ENCODE measurements at regions not wholly inside any gene's neighbourhood (a gene's known extent, or its start where the extent isn't known, plus 50 kb on each side); places are given as distances from the start of the nearest gene placed in this dataset.

- Mint-ChIP-seq H3K36me3 (ENCODE audit: unreplicated experiment) (peaks cover 9% of the 10 kb centered on the region), H3K27ac (ENCODE audit: unreplicated experiment) (no peak overlapping the region), H3K4me3 (ENCODE audit: unreplicated experiment) (no peak overlapping the region), H3K4me1 (ENCODE audit: low read depth, unreplicated experiment) (no peaks in the 10 kb centered on the region), H3K27me3 (ENCODE audit: unreplicated experiment) (no peaks in the 10 kb centered on the region), H3K9me3 (ENCODE audit: unreplicated experiment) (peaks cover 2% of the 10 kb centered on the region)
- TF ChIP-seq CTCF (IDR thresholded peaks at IDR 0.05; ENCODE audit: partially characterized antibody, unreplicated experiment), result no peak
- DNase-seq, result no peak
Measured at GRCh38 chr6:218153-219018, 73.9 kb upstream of the DUSP22 start.

DNA sequence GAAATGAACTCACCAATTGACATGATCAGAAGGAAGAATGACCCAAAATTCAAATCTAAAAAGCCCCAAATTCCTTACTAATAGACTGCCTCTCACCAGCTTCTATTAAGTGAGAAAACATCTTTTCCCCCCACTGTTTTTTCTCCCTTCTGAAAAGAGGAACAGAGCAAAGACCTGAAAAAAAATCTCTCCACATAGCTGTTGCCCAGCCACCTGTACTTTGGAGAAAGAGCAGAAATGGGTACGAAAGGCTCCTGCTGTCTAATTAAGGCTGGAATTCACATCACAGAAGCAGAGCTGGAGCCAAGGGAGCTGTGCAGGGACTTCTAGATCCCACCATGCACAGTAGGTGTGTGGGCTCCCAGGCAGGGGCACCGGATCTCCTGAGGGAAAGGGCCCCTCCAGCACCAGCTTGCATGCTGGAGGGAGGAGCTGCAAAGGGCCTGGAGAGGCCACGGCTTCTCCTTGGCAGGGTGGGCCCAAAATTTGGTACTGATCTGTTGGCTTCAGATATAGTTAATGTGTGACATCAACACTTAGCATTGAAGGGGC is 73.2 kb upstream of the DUSP22 start:
- Mint-ChIP-seq H3K9me3 (ENCODE audit: unreplicated experiment) (no peaks in the 10 kb centered on the region), H3K27ac (ENCODE audit: unreplicated experiment) (no peak overlapping the region), H3K27me3 (ENCODE audit: unreplicated experiment) (no peaks in the 10 kb centered on the region), H3K4me3 (ENCODE audit: unreplicated experiment) (no peak overlapping the region), H3K4me1 (ENCODE audit: low read depth, unreplicated experiment) (no peaks in the 10 kb centered on the region), H3K36me3 (ENCODE audit: unreplicated experiment) (peaks cover 4% of the 10 kb centered on the region)
- DNase-seq, result no peak
- TF ChIP-seq CTCF (IDR thresholded peaks at IDR 0.05; ENCODE audit: partially characterized antibody, unreplicated experiment), result no peak

- Mint-ChIP-seq H3K4me1 (ENCODE audit: low read depth, unreplicated experiment) (no peaks in the 10 kb centered on the region), H3K9me3 (ENCODE audit: unreplicated experiment) (no peaks in the 10 kb centered on the region), H3K27me3 (ENCODE audit: unreplicated experiment) (no peaks in the 10 kb centered on the region), H3K36me3 (ENCODE audit: unreplicated experiment) (no peaks in the 10 kb centered on the region), H3K27ac (ENCODE audit: unreplicated experiment) (no peak overlapping the region), H3K4me3 (ENCODE audit: unreplicated experiment) (no peak overlapping the region)
- TF ChIP-seq CTCF (IDR thresholded peaks at IDR 0.05; ENCODE audit: partially characterized antibody, unreplicated experiment), result no peak
- DNase-seq, result no peak
Measured at GRCh38 chr6:219641-220198, 72.6 kb upstream of the DUSP22 start.

DNA sequence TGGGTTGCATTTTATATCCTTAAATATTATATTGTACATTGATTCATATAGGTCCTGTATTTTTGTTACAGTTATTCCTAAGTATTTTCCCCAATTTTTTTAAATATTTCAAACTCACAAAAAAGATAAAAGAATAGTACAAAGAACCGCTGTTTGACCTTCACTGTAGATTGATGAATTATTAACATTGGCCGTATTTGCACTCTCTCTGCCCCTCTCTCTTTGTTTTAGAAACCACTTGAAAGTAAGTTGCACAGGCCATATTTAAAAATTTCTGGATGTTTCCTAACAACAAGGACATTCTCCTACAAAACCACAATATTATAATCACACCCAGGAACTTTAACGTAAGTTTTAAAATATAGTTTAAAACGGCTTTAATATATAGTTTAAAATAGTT is 72.0 kb upstream of the DUSP22 start:
- no peak overlapping the region for H3K27ac Mint-ChIP-seq (ENCODE audit: unreplicated experiment)
- no peak for TF ChIP-seq CTCF (IDR thresholded peaks at IDR 0.05; ENCODE audit: partially characterized antibody, unreplicated experiment)
- no peak overlapping the region for H3K4me3 Mint-ChIP-seq (ENCODE audit: unreplicated experiment)
- H3K9me3 Mint-ChIP-seq (ENCODE audit: unreplicated experiment), result no peaks in the 10 kb centered on the region
- DNase-seq, result no peak
- H3K27me3 Mint-ChIP-seq (ENCODE audit: unreplicated experiment), result no peaks in the 10 kb centered on the region
- no peaks in the 10 kb centered on the region for H3K36me3 Mint-ChIP-seq (ENCODE audit: unreplicated experiment)
- no peaks in the 10 kb centered on the region for H3K4me1 Mint-ChIP-seq (ENCODE audit: low read depth, unreplicated experiment)

All from glutamatergic neuron (in vitro differentiated cells).